Cardiac muscle cell (in vitro differentiated cells and primary cell): ENCODE measurements at regions not wholly inside any gene's neighbourhood (a gene's known extent, or its start where the extent isn't known, plus 50 kb on each side); places are given as distances from the start of the nearest gene placed in this dataset.
A peak's percentile ranks its signal among the peaks of the same experiment; 100 is the strongest.
"Not testable (repeated sequence)": the region's sequence is repeated elsewhere in the genome, so short reads cannot be mapped to it uniquely, and the experiment has no call there.

ENCODE experiments used
- DNase-seq, 2 donors: peaks; one replicate each; pipeline versions ENCODE4 v3.0.0 to v3.0.0-alpha.2; 2010 to 2017; ENCODE audit warnings: low read depth in 1 of 2, low spot score in 1 of 2
- H3K27ac ChIP-seq: fragments of 200-600 bp; sonication (generic); 2 replicates; pipeline ENCODE4 v1.5.1; 2016
- H3K27me3 ChIP-seq: fragments of 200-600 bp; sonication (generic); 2 replicates; pipeline ENCODE4 v1.6.0; 2016; ENCODE audit warnings: control low read depth
- H3K36me3 ChIP-seq: fragments of 200-600 bp; sonication (generic); 2 replicates; pipeline ENCODE4 v1.5.1; 2016; ENCODE audit warnings: control low read depth
- H3K4me1 ChIP-seq: fragments of 200-600 bp; sonication (generic); 2 replicates; pipeline ENCODE4 v1.8.1; 2017; ENCODE audit warnings: low read depth, mild to moderate bottlenecking, mixed run types
- H3K4me3 ChIP-seq: fragments of 200-600 bp; sonication (generic); 2 replicates; pipeline ENCODE4 v1.5.1; 2016; ENCODE audit warnings: mild to moderate bottlenecking
- H3K9me3 ChIP-seq: fragments of 200-600 bp; sonication (generic); 2 replicates; pipeline ENCODE4 v1.5.1; 2017; ENCODE audit warnings: low read depth, mild to moderate bottlenecking, control low read depth
- TF ChIP-seq, protein P1 (sequence below): IDR thresholded peaks from 2 replicates; pipeline ENCODE4 v1.5.1; 2012; ENCODE audit warnings: low read depth, mild to moderate bottlenecking, low read length

DNA sequence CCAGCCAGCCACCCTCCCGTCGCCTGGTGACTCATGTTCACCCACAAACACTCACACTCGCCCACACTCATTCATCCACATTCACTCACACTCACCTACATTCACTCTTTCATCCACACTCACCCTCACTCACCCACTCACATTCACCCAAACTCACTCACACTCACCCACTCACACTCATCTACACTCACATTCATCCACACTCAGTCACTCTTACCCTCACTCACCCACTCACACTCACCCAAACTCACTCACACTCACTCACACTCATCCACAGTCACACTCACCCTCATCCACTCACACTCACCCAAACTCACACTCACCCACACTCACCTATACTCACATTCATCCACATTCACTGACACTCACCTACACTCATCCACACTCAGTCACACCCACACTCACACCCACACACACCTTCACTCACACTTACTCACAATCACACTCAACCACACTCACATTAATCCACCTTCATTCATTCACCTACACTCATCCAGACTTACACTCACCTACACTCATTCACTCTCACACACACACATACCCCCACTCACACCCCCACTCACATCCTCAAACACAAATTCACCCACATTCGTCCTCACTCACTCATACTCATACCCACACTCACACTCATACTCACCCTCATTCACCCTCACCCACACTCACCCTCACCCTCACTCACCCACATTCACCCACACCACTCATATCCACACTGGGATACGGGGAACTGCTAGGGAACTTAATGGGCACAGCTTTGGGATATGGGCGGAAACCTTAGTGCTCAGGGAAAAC lies 2221.6 kb upstream of the AGA start:
- Histone ChIP-seq H3K4me1 (no peaks in the 10 kb centered on the region), H3K27ac (no peak overlapping the region), H3K36me3 (no peaks in the 10 kb centered on the region), H3K4me3 (no peak overlapping the region), H3K27me3 (no peaks in the 10 kb centered on the region), H3K9me3 (no peaks in the 10 kb centered on the region)
- TF ChIP-seq, protein P1, sequence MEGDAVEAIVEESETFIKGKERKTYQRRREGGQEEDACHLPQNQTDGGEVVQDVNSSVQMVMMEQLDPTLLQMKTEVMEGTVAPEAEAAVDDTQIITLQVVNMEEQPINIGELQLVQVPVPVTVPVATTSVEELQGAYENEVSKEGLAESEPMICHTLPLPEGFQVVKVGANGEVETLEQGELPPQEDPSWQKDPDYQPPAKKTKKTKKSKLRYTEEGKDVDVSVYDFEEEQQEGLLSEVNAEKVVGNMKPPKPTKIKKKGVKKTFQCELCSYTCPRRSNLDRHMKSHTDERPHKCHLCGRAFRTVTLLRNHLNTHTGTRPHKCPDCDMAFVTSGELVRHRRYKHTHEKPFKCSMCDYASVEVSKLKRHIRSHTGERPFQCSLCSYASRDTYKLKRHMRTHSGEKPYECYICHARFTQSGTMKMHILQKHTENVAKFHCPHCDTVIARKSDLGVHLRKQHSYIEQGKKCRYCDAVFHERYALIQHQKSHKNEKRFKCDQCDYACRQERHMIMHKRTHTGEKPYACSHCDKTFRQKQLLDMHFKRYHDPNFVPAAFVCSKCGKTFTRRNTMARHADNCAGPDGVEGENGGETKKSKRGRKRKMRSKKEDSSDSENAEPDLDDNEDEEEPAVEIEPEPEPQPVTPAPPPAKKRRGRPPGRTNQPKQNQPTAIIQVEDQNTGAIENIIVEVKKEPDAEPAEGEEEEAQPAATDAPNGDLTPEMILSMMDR, result no peak
- no peak for DNase-seq

DNA sequence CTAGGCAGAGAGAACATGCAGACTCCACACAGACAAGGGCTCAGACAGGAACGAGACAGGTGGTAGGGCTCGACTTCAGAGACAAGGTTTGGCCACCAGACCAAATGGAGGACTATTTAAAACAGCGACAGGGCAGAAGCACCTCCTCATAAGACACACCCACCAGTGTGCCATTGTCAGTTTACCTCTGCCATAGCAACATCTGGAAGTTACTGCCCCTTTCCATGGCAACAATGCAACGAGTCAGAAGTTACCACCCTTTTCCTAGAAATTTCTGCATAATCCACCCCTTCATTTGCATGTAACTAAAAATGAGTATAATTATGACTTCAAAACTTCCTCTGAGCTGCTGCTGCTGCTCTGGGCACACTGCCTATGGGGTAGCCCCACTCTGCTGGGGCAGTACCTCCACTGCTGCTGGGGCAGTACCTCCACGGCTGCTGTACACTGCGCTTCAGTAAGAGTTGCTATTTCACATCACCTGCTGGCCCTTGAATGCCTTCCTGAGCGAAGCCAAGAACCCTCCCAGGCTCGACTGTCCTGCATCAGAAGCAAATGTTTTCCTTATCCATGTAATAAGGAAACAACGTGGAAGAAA lies 2222.3 kb upstream of the AGA start:
- Histone ChIP-seq H3K27me3 (no peaks in the 10 kb centered on the region), H3K36me3 (no peaks in the 10 kb centered on the region), H3K9me3 (no peaks in the 10 kb centered on the region), H3K4me1 (no peaks in the 10 kb centered on the region), H3K27ac (no peak overlapping the region), H3K4me3 (no peak overlapping the region)
- no peak for DNase-seq
- TF ChIP-seq, protein P1, result no peak

DNA sequence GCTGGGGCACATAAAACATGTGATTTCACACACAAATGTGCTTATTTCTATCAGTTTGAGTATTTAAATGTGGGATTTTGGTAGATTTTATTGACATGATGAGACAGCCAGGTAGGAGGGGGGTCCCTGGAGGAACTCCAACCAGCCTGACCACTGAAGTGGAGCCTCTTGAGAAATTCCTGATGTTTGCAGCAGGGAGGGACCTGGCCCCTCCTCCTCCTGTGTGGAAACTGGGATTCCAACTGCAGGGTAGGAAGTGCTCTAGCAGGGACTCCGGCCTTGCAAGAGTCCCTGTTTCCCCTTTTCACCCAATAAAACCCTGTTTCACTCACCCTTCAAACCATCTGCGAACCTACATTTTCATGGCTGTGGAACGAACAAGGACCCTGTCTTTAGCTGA lies 2224.0 kb upstream of the AGA start:
- no peaks in the 10 kb centered on the region for H3K9me3 ChIP-seq
- H3K36me3 ChIP-seq, result no peaks in the 10 kb centered on the region
- no peak overlapping the region for H3K4me3 ChIP-seq
- H3K27ac ChIP-seq, result no peak overlapping the region
- no peaks in the 10 kb centered on the region for H3K4me1 ChIP-seq
- no peaks in the 10 kb centered on the region for H3K27me3 ChIP-seq
- peak in 1 of 2 donors; percentile 56 for DNase-seq
- TF ChIP-seq, protein P1, result no peak

DNA sequence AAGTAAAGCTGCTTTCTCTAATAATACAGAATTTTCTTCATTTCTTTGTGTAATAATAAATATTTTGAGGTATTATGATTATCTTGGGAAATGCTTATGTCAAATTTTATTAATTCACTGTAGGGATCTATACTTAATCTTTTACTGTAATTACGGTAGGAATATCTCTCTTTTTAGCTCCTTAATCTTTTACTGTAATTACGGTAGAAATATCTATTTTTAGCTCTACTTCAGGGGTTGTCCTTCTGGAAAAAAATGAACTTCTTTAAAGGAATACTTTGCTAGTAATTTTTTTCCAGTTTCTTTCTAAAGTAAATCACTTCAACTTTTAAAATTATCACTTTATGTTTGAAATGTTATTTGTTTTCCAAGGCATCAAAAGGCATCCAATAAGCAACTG lies 2229.4 kb upstream of the AGA start:
- Histone ChIP-seq H3K4me1 (no peaks in the 10 kb centered on the region), H3K4me3 (no peak overlapping the region), H3K27me3 (no peaks in the 10 kb centered on the region), H3K27ac (no peak overlapping the region), H3K9me3 (no peaks in the 10 kb centered on the region), H3K36me3 (no peaks in the 10 kb centered on the region)
- TF ChIP-seq, protein P1, result no peak
- no peak for DNase-seq

DNA sequence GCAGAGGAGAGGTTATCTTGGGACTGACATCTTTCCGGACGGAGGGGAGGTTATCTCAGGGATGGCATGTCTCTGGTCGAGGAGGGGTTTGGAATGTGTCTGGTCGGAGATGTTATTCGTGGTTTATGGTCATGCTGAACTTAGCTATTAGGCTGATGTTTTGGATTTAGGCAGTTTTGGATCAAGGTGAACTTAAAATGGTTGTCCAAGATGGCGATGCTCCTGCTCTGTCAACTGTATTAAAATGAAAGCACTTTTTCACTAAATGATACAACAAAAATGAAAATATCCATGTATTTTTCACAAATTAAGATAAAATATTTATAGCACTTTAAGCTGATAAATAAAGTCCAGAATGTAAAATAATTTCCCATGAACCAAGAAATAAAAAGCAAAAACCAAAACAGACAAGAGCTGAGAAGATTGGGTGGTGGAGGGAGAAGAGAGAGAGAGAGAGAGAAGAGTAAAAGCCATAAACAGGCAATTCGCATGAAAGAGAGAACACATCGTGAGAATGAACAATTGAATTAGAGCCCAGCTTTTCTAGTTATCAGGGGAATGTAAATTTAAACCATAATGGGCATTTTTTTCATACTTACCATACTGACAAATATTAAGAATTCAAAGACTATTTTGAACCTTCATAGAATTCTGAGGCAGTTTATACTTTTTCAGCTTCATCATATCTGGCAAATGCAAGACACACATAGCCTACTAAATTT lies 2236.0 kb upstream of the AGA start:
- Histone ChIP-seq H3K4me3 (no peak overlapping the region), H3K36me3 (no peaks in the 10 kb centered on the region), H3K27me3 (no peaks in the 10 kb centered on the region), H3K4me1 (no peaks in the 10 kb centered on the region), H3K9me3 (no peaks in the 10 kb centered on the region), H3K27ac (no peak overlapping the region)
- DNase-seq, result no peak
- TF ChIP-seq, protein P1, result no peak

DNA sequence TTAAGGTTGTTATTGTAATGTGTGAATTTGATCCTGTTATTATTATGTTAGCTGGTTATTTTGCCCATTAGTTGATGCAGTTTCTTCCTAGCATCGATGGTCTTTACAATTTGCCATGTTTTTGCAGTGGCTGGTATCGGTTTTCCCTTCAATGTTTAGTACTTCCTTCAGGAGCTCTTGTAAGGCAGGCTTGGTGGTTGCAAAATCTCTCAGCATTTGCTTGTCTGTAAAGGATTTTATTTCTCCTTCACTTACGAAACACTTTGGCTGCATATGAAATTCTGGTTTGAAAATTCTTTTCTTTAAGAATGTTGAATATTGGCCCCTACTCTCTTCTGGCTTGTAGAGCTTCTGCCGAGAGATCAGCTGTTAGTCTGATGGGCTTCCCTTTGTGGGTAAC lies 2241.4 kb upstream of the AGA start:
- H3K36me3 ChIP-seq, H3K27ac ChIP-seq, H3K4me1 ChIP-seq, H3K4me3 ChIP-seq, DNase-seq, H3K27me3 ChIP-seq, H3K9me3 ChIP-seq: not testable (repeated sequence)
